H1 (cell line): ENCODE measurements at regions not wholly inside any gene's neighbourhood (a gene's known extent, or its start where the extent isn't known, plus 50 kb on each side); places are given as distances from the start of the nearest gene placed in this dataset.

ENCODE experiments used
- BRCA1 ChIP-seq: IDR thresholded peaks from 2 replicates; pipeline ENCODE4 v1.6.1; 2012; ENCODE audit warnings: low read depth, low read length, improper control_type of control experiment
- CBX8 ChIP-seq: fragments of 300-800, 300-1000 bp; sonication (generic); IDR thresholded peaks from 2 replicates; pipeline ENCODE4 v1.7.1; 2016; ENCODE audit warnings: low read depth, low read length, borderline replicate concordance
- CTCF ChIP-seq, 3 experiments: IDR thresholded peaks; 1 replicate in 2 of 3; 2 replicates in 1 of 3; pipeline versions ENCODE4 v1.5.1 to v1.6.1; 2011; ENCODE audit warnings: low read length in 3 of 3, mild to moderate bottlenecking in 3 of 3, inconsistent platforms in 2 of 3, low read depth in 1 of 3, moderate library complexity in 1 of 3; ENCODE audit not compliant: insufficient read depth in 1 of 3; ENCODE audit errors: control extremely low read depth in 1 of 3
- EP300 ChIP-seq, 2 experiments: IDR thresholded peaks; 1 replicate in 1 of 2; 2 replicates in 1 of 2; pipeline ENCODE4 v1.6.1; 2011 to 2012; ENCODE audit warnings: low read depth in 2 of 2, low read length in 2 of 2, mild to moderate bottlenecking in 2 of 2, borderline replicate concordance in 1 of 2, inconsistent platforms in 1 of 2, moderate library complexity in 1 of 2
- POLR2A ChIP-seq, 2 experiments: IDR thresholded peaks; 1 replicate in 1 of 2; 2 replicates in 1 of 2; pipeline ENCODE4 v1.6.1; 2011; ENCODE audit warnings: low read depth in 2 of 2, low read length in 2 of 2, mild to moderate bottlenecking in 2 of 2; ENCODE audit errors: control extremely low read depth in 1 of 2
- RNF2 ChIP-seq: fragments of 200-900, 300-1000 bp; sonication (generic); IDR thresholded peaks from 2 replicates; pipeline ENCODE4 v1.7.1; 2016; ENCODE audit warnings: borderline replicate concordance, low read depth, mild to moderate bottlenecking, antibody characterized with exemption, low read length; ENCODE audit not compliant: poor library complexity, severe bottlenecking; ENCODE audit errors: missing control alignments
- SP1 ChIP-seq: IDR thresholded peaks from 2 replicates; pipeline ENCODE4 v1.6.1; 2011; ENCODE audit warnings: low read depth, low read length
- TCF12 ChIP-seq: IDR thresholded peaks from 2 replicates; pipeline ENCODE4 v1.6.1; 2011; ENCODE audit warnings: low read depth, mild to moderate bottlenecking, low read length

GRCh38 chr16:54453871-54454270, 167.3 kb upstream of the IRX3 start:
- TF ChIP-seq CTCF (IDR thresholded peaks at IDR 0.05; ENCODE audit: control extremely low read depth in 1 of 3, insufficient read depth in 1 of 3, low read depth in 1 of 3, low read length in 3 of 3) (no peak), TCF12 (no peak), SP1 (no peak), BRCA1 (no peak), POLR2A (IDR thresholded peaks at IDR 0.05; ENCODE audit: control extremely low read depth in 1 of 2, low read depth in 2 of 2, low read length in 2 of 2) (no peak), EP300 (IDR thresholded peaks at IDR 0.05; ENCODE audit: borderline replicate concordance in 1 of 2, low read depth in 2 of 2, low read length in 2 of 2) (no peak), RNF2 (no peak), CBX8 (no peak)
